ENCODE measurements at regions not wholly inside any gene's neighbourhood (a gene's known extent, or its start where the extent isn't known, plus 50 kb on each side); places are given as distances from the start of the nearest gene placed in this dataset.

DNA sequence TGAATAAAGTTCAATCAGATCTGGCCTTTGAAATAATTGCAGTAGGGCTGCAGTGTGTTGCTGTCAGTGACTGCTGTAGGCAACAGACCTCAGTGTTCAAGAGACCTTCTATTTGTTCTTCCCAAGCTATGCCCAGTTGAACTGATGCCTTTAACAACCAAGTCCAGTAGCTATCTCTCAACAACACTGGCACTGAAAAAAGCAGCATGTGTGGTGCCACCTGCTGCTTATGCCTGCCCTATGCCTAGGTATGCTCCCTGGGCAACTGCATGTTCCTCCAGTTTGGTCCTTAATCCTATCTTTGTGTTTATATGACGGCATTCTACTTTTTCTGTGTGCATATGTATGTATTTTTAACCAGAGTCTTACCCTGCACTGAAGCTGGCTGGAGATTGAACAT, 523.9 kb upstream of the MEX3C start:
- no peak for TF ChIP-seq POLR2A (IDR thresholded peaks at IDR 0.05)
- no peak for TF ChIP-seq CTCF (IDR thresholded peaks at IDR 0.05)

Data from heart left ventricle (tissue), 13 donors.